Effector CD8-positive, alpha-beta T cell (primary cell): ENCODE measurements at regions not wholly inside any gene's neighbourhood (a gene's known extent, or its start where the extent isn't known, plus 50 kb on each side); places are given as distances from the start of the nearest gene placed in this dataset.
"Not testable (repeated sequence)": the region's sequence is repeated elsewhere in the genome, so short reads cannot be mapped to it uniquely, and the experiment has no call there.

Experiments
- DNase-seq: peaks from one replicate; lab custom pipeline; 2025; lab: John Stamatoyannopoulos, UW

- DNase-seq, result no peak
Measured at GRCh38 chr15:70249616-70250015, 151.9 kb upstream of the TLE3 start.

GRCh38 chr15:70248116-70249025, 150.7 kb upstream of the TLE3 start:
- DNase-seq, result no peak

GRCh38 chr15:70247281-70247680, 149.6 kb upstream of the TLE3 start:
- DNase-seq, result no peak

GRCh38 chr15:70246623-70247220, 149.0 kb upstream of the TLE3 start:
- no peak for DNase-seq

GRCh38 chr15:70245932-70246622, 148.4 kb upstream of the TLE3 start:
- no peak for DNase-seq

- no peak for DNase-seq
Measured at GRCh38 chr15:70244978-70245542, 147.3 kb upstream of the TLE3 start.

- no peak for DNase-seq
Measured at GRCh38 chr15:70243686-70244540, 146.2 kb upstream of the TLE3 start.

- DNase-seq, result no peak
Measured at GRCh38 chr15:70242951-70243685, 145.4 kb upstream of the TLE3 start.

- DNase-seq, result no peak
Measured at GRCh38 chr15:70241561-70242320, 144.0 kb upstream of the TLE3 start.

- DNase-seq, result no peak
Measured at GRCh38 chr15:70240820-70241430, 143.2 kb upstream of the TLE3 start.

- no peak for DNase-seq
Measured at GRCh38 chr15:70240082-70240481, 142.4 kb upstream of the TLE3 start.

GRCh38 chr15:70238917-70239316, 141.2 kb upstream of the TLE3 start:
- DNase-seq, result no peak

GRCh38 chr15:70237626-70238025, 139.9 kb upstream of the TLE3 start:
- no peak for DNase-seq

GRCh38 chr15:70236341-70237086, 138.8 kb upstream of the TLE3 start:
- no peak for DNase-seq

- no peak for DNase-seq
Measured at GRCh38 chr15:70235347-70235746, 137.6 kb upstream of the TLE3 start.

GRCh38 chr15:70234256-70234905, 136.7 kb upstream of the TLE3 start:
- DNase-seq, result no peak

GRCh38 chr15:70231484-70231883, 133.8 kb upstream of the TLE3 start:
- DNase-seq, result no peak

- not testable (repeated sequence) for DNase-seq
Measured at GRCh38 chr15:70227918-70228317, 130.2 kb upstream of the TLE3 start.
